ENCODE measurements at regions not wholly inside any gene's neighbourhood (a gene's known extent, or its start where the extent isn't known, plus 50 kb on each side); places are given as distances from the start of the nearest gene placed in this dataset.

DNA sequence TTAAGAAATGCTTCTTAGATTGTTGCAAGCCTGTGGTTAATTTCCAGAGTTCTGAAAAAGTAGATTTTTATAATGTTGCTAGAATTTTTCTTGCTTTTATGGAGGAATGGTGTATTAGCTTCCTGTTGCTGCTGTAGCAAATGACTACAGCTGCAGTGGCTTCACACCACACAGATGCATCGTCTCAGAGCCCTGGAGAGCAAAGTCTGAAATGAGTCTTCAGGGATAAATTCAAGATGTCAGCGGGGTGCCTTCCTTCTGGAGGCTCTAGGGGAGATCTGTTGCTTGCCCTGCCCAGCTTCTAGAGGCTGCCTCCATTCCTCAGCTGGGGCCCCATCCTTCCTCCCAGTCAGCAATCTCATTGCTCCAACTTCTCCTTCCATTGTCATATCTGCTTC, 187.8 kb downstream of the ZNF516 start:
- intact Hi-C loops (cut with micrococcal nuclease), result no loop called here
- Histone ChIP-seq H3K9ac (ENCODE audit: insufficient read depth, low read length, poor library complexity, severe bottlenecking) (no peak overlapping the region), H3K36me3 (replicated peaks in 1 of 2; ENCODE audit: control insufficient read depth in 1 of 2, insufficient read depth in 2 of 2, low read length in 2 of 2) (no peaks in the 10 kb centered on the region), H3K4me3 (replicated peaks in 1 of 3; ENCODE audit: low read depth in 2 of 3, low read length in 3 of 3) (no peak overlapping the region), H3K27me3 (ENCODE audit: control insufficient read depth in 2 of 2, insufficient read depth in 2 of 2, low read length in 2 of 2) (peaks cover 0 to 2% of the 10 kb centered on the region in 2 donors), H3K79me2 (ENCODE audit: insufficient read depth, low read length) (no peaks in the 10 kb centered on the region), H3K9me3 (replicated peaks in 1 of 2; ENCODE audit: control insufficient read depth in 1 of 2, insufficient read depth in 1 of 2, low read length in 2 of 2) (no peaks in the 10 kb centered on the region), H3K27ac (ENCODE audit: low read depth in 1 of 2, low read length in 2 of 2) (no peak overlapping the region), H3K4me2 (replicated peaks; ENCODE audit: extremely low read depth, low read length, poor library complexity, severe bottlenecking) (no peak overlapping the region), H3K4me1 (ENCODE audit: control insufficient read depth in 1 of 2, insufficient read depth in 2 of 2, low read length in 2 of 2) (no peaks in the 10 kb centered on the region), H2AFZ (ENCODE audit: insufficient read depth, low read depth, low read length, poor library complexity, severe bottlenecking) (no peak overlapping the region), H4K20me1 (ENCODE audit: insufficient read depth, low read length) (no peaks in the 10 kb centered on the region)
- no peak overlapping the region for H3K4me3 Mint-ChIP-seq
- H3K9me3 Mint-ChIP-seq, result peaks cover 0 to 4% (median 0%) of the 10 kb centered on the region in 7 donors
- 78% methylated on average over 2 of the region's 2 CpGs for WGBS (ENCODE audit: insufficient coverage)
- no peak overlapping the region for H3K27ac Mint-ChIP-seq
- peaks cover 2 to 12% (median 7%) of the 10 kb centered on the region in 3 donors for H3K27me3 Mint-ChIP-seq (ENCODE audit: low read depth in 3 of 3)
- H3K4me1 Mint-ChIP-seq, result no peaks in the 10 kb centered on the region
- TF ChIP-seq, protein P1, sequence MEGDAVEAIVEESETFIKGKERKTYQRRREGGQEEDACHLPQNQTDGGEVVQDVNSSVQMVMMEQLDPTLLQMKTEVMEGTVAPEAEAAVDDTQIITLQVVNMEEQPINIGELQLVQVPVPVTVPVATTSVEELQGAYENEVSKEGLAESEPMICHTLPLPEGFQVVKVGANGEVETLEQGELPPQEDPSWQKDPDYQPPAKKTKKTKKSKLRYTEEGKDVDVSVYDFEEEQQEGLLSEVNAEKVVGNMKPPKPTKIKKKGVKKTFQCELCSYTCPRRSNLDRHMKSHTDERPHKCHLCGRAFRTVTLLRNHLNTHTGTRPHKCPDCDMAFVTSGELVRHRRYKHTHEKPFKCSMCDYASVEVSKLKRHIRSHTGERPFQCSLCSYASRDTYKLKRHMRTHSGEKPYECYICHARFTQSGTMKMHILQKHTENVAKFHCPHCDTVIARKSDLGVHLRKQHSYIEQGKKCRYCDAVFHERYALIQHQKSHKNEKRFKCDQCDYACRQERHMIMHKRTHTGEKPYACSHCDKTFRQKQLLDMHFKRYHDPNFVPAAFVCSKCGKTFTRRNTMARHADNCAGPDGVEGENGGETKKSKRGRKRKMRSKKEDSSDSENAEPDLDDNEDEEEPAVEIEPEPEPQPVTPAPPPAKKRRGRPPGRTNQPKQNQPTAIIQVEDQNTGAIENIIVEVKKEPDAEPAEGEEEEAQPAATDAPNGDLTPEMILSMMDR (IDR thresholded peaks at IDR 0.05), result no peak
- DNase-seq, result no peak
- no peaks in the 10 kb centered on the region for H3K36me3 Mint-ChIP-seq

DNA sequence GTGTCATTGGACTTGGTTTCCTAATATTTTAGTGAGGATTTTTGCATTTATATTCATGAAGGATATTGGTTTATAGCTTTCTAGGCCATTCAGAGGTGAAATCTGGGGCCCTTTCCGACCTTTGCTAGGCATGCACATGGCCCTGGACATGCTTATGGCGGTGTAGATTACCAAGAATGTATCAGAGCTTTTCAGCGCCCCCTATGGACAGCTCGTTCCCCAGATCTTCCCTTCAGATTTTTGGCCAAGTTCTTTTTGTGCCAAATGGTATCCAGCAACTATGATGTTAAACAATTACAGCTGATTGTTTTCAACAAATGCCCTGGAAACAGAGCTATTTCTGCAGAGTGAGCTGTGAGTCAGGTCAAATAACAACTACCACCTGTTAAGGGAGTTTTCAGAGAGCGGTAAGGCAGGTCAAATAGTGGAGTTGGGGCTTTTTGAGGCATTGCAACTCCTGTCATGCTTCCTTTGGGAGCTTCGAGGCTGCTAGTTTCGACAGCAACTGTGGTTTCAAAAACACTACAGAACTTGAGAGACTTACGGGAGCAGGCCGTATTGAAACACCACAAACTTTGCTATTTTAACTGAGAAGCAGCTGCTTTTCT, 188.3 kb downstream of the ZNF516 start:
- intact Hi-C loops (cut with micrococcal nuclease), result no loop called here
- H3K36me3 ChIP-seq (replicated peaks in 1 of 2; ENCODE audit: control insufficient read depth in 1 of 2, insufficient read depth in 2 of 2, low read length in 2 of 2), result no peaks in the 10 kb centered on the region
- WGBS (ENCODE audit: insufficient coverage), result 100% methylated on average over 1 of the region's 9 CpGs
- no peak overlapping the region for H2AFZ ChIP-seq (ENCODE audit: insufficient read depth, low read depth, low read length, poor library complexity, severe bottlenecking)
- peaks cover 2 to 11% (median 11%) of the 10 kb centered on the region in 3 donors for H3K27me3 Mint-ChIP-seq (ENCODE audit: low read depth in 3 of 3)
- H3K9me3 Mint-ChIP-seq, result peaks cover 0 to 4% (median 0%) of the 10 kb centered on the region in 7 donors
- peaks cover 0 to 2% of the 10 kb centered on the region in 2 donors for H3K27me3 ChIP-seq (ENCODE audit: control insufficient read depth in 2 of 2, insufficient read depth in 2 of 2, low read length in 2 of 2)
- H3K36me3 Mint-ChIP-seq, result no peaks in the 10 kb centered on the region
- H3K4me3 Mint-ChIP-seq, result no peak overlapping the region
- H3K9me3 ChIP-seq (replicated peaks in 1 of 2; ENCODE audit: control insufficient read depth in 1 of 2, insufficient read depth in 1 of 2, low read length in 2 of 2), result no peaks in the 10 kb centered on the region
- H3K27ac ChIP-seq (ENCODE audit: low read depth in 1 of 2, low read length in 2 of 2), result no peak overlapping the region
- DNase-seq, result no peak
- no peak overlapping the region for H3K27ac Mint-ChIP-seq
- no peaks in the 10 kb centered on the region for H3K79me2 ChIP-seq (ENCODE audit: insufficient read depth, low read length)
- H3K4me1 Mint-ChIP-seq, result no peaks in the 10 kb centered on the region
- no peak overlapping the region for H3K9ac ChIP-seq (ENCODE audit: insufficient read depth, low read length, poor library complexity, severe bottlenecking)
- H4K20me1 ChIP-seq (ENCODE audit: insufficient read depth, low read length), result no peaks in the 10 kb centered on the region
- H3K4me3 ChIP-seq (replicated peaks in 1 of 3; ENCODE audit: low read depth in 2 of 3, low read length in 3 of 3), result no peak overlapping the region
- no peak overlapping the region for H3K4me2 ChIP-seq (replicated peaks; ENCODE audit: extremely low read depth, low read length, poor library complexity, severe bottlenecking)
- no peaks in the 10 kb centered on the region for H3K4me1 ChIP-seq (ENCODE audit: control insufficient read depth in 1 of 2, insufficient read depth in 2 of 2, low read length in 2 of 2)
- TF ChIP-seq, protein P1 (IDR thresholded peaks at IDR 0.05), result no peak
